ENCODE measurements at regions not wholly inside any gene's neighbourhood (a gene's known extent, or its start where the extent isn't known, plus 50 kb on each side); places are given as distances from the start of the nearest gene placed in this dataset.

DNA sequence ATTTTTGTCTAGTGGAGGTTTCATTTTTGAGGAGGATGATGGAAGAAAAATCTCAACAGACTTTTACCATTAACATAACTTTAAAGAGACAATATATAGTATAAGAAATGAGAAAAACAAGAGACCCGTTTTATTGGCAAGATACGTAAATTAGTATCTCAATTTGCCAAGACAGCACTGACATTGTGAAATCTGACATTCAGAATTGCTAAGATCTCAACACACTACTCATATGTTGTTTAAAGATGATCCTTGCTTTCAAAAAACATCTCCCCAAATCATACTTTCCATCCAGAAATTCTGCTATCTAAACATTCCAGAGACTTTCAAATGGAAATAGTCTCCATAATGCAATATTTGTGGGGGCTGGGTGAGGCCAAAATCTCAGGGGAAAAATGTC is 220.9 kb upstream of the CEP162 start:
- FAIRE-seq (no peak), ATAC-seq (no peak), DNase-seq (ENCODE audit: extremely low read depth in 1 of 4, low spot score in 3 of 4) (no peak)
- H3K9ac ChIP-seq (ENCODE audit: insufficient read depth in 1 of 2, low read depth in 2 of 2, low read length in 2 of 2), result no peak overlapping the region
- no peak overlapping the region for H3K4me2 ChIP-seq (ENCODE audit: insufficient read depth, low read length)
- no peaks in the 10 kb centered on the region for H4K20me1 ChIP-seq (replicated peaks; ENCODE audit: control insufficient read depth, insufficient read depth, low read length)
- intact Hi-C loops (cut with micrococcal nuclease) (no loop called here), in situ Hi-C loops (cut with MboI) (loop anchor here (25.0 kb wide), 1 partner anchor 864 kb away; no protein-coding TSS in a partner anchor)
- BruUV-seq (replicated peaks), result no TSS peak
- no peaks in the 10 kb centered on the region for H3K9me1 ChIP-seq (ENCODE audit: control insufficient read depth, insufficient read depth, low read length)
- H2AFZ ChIP-seq (ENCODE audit: low read depth, low read length), result no peak overlapping the region
- no peaks in the 10 kb centered on the region for H3K9me3 ChIP-seq (replicated peaks; ENCODE audit: control insufficient read depth, insufficient read depth, low read depth, low read length)
- H3K4me1 ChIP-seq (replicated peaks in 1 of 2; ENCODE audit: control insufficient read depth in 2 of 2, insufficient read depth in 2 of 2, low read length in 2 of 2), result no peaks in the 10 kb centered on the region
- 8% methylated on average over 2 of the region's 2 CpGs for WGBS (ENCODE audit: insufficient coverage, low coverage, missing lambda C conversion rate)
- CTCF ChIA-PET (ENCODE audit: low intra/inter-chr PET ratio), result no interaction called here
- TF ChIP-seq, protein P1, sequence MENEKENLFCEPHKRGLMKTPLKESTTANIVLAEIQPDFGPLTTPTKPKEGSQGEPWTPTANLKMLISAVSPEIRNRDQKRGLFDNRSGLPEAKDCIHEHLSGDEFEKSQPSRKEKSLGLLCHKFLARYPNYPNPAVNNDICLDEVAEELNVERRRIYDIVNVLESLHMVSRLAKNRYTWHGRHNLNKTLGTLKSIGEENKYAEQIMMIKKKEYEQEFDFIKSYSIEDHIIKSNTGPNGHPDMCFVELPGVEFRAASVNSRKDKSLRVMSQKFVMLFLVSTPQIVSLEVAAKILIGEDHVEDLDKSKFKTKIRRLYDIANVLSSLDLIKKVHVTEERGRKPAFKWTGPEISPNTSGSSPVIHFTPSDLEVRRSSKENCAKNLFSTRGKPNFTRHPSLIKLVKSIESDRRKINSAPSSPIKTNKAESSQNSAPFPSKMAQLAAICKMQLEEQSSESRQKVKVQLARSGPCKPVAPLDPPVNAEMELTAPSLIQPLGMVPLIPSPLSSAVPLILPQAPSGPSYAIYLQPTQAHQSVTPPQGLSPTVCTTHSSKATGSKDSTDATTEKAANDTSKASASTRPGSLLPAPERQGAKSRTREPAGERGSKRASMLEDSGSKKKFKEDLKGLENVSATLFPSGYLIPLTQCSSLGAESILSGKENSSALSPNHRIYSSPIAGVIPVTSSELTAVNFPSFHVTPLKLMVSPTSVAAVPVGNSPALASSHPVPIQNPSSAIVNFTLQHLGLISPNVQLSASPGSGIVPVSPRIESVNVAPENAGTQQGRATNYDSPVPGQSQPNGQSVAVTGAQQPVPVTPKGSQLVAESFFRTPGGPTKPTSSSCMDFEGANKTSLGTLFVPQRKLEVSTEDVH (IDR thresholded peaks at IDR 0.05; ENCODE audit: low read depth, partially characterized antibody), result no peak
- TF ChIP-seq, protein P2, sequence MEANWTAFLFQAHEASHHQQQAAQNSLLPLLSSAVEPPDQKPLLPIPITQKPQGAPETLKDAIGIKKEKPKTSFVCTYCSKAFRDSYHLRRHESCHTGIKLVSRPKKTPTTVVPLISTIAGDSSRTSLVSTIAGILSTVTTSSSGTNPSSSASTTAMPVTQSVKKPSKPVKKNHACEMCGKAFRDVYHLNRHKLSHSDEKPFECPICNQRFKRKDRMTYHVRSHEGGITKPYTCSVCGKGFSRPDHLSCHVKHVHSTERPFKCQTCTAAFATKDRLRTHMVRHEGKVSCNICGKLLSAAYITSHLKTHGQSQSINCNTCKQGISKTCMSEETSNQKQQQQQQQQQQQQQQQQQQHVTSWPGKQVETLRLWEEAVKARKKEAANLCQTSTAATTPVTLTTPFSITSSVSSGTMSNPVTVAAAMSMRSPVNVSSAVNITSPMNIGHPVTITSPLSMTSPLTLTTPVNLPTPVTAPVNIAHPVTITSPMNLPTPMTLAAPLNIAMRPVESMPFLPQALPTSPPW (CRISPR knock-in tag; IDR thresholded peaks at IDR 0.05), result no peak
- TF ChIP-seq PRPF4 (IDR thresholded peaks at IDR 0.05; ENCODE audit: insufficient read depth, low read depth, low read length, poor library complexity, severe bottlenecking) (no peak), KDM2B (CRISPR knock-in tag; IDR thresholded peaks at IDR 0.05) (no peak), GATAD2B (IDR thresholded peaks at IDR 0.05; ENCODE audit: borderline replicate concordance) (no peak), JUNB (CRISPR knock-in tag; conservative IDR thresholded peaks at IDR 0.05) (no peak), TEAD2 (tag; IDR thresholded peaks at IDR 0.05) (no peak), ZNF24 (IDR thresholded peaks at IDR 0.05) (no peak), TCFL5 (CRISPR knock-in tag; conservative IDR thresholded peaks at IDR 0.05) (no peak), ETV1 (tag; conservative IDR thresholded peaks at IDR 0.05; ENCODE audit: low read depth) (no peak), RBM25 (IDR thresholded peaks at IDR 0.05; ENCODE audit: low read depth, low read length, severe bottlenecking) (no peak), BCL6 (CRISPR knock-in tag; IDR thresholded peaks at IDR 0.05) (no peak), ZNF174 (CRISPR knock-in tag; IDR thresholded peaks at IDR 0.05) (no peak), TARDBP (IDR thresholded peaks at IDR 0.05) (no peak), SAP30 (IDR thresholded peaks at IDR 0.05; ENCODE audit: borderline replicate concordance, insufficient read depth, low read depth, low read length, poor library complexity, severe bottlenecking) (no peak), ZZZ3 (IDR thresholded peaks at IDR 0.05) (no peak)
- TF ChIP-seq, protein P3, sequence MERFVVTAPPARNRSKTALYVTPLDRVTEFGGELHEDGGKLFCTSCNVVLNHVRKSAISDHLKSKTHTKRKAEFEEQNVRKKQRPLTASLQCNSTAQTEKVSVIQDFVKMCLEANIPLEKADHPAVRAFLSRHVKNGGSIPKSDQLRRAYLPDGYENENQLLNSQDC (CRISPR knock-in tag; IDR thresholded peaks at IDR 0.05), result no peak
- H3K36me3 ChIP-seq (ENCODE audit: control insufficient read depth, insufficient read depth, low read length), result no peaks in the 10 kb centered on the region
- H3K79me2 ChIP-seq (ENCODE audit: control insufficient read depth, insufficient read depth, low read length), result no peaks in the 10 kb centered on the region
- H3K27me3 ChIP-seq (ENCODE audit: control insufficient read depth in 2 of 2, insufficient read depth in 2 of 2, low read length in 2 of 2), result no peaks in the 10 kb centered on the region
- POLR2A ChIA-PET, result no interaction called here
- H3K27ac ChIP-seq (ENCODE audit: extremely low read depth, low read depth, low read length), result no peak overlapping the region
- no peak overlapping the region for H3K4me3 ChIP-seq

Measured in K562 (cell line).